Suprapubic skin (tissue), 3 donors: ENCODE measurements at regions not wholly inside any gene's neighbourhood (a gene's known extent, or its start where the extent isn't known, plus 50 kb on each side); places are given as distances from the start of the nearest gene placed in this dataset.

ENCODE experiments used
- EP300 ChIP-seq: sonication (generic); formaldehyde crosslinking; IDR thresholded peaks from one replicate; pipeline ENCODE4 v1.6.1; 2017; ENCODE audit warnings: antibody characterized with exemption
- POLR2A ChIP-seq, 2 donors: fragments of 450-650 bp; IDR thresholded peaks; one replicate each; pipeline ENCODE4 v1.6.1; 2017; ENCODE audit warnings: antibody characterized with exemption in 2 of 2, mild to moderate bottlenecking in 2 of 2, moderate library complexity in 2 of 2
- TF ChIP-seq, protein P1 (sequence below), 2 donors: fragments of 200-600 bp in 1 of 2; fragments of 450-650 bp in 1 of 2; sonication (generic) in 1 of 2; IDR thresholded peaks; one replicate each; pipeline ENCODE4 v1.5.1; 2016 to 2019; ENCODE audit warnings: antibody characterized with exemption in 2 of 2, mild to moderate bottlenecking in 1 of 2, moderate library complexity in 1 of 2

DNA sequence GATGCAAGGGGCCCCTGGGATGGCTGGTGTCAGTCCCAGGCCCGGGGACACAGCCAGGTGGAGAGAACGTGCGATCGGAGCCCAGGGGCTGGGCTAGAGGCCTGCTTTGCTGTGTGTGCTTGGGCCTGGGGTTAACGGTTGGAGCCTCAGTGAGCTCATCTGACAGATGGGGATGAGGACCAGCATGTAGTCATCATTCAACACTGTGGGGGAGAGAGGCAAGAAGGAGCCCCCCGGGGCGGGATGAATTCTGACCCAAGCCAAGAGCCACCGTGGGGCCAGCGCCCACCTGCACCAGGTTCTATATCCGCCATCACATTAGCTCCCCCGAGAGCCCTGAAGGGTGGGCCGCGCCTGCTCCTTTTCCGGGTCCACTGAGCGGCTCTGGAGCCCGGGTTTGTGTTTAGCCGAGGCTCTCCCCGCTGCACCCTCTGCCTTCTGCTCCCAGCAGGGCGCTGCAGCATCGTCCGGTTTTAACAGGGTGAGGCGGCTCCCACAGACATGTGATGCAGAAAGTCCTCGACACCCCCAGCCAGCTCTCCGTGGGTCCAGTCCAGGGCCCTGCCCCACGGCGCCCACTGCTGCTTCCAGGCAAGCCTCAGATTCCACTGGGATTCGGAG lies 365.7 kb downstream of the SEC14L1 start:
- TF ChIP-seq POLR2A (IDR thresholded peaks at IDR 0.05): no peak
- TF ChIP-seq, protein P1, sequence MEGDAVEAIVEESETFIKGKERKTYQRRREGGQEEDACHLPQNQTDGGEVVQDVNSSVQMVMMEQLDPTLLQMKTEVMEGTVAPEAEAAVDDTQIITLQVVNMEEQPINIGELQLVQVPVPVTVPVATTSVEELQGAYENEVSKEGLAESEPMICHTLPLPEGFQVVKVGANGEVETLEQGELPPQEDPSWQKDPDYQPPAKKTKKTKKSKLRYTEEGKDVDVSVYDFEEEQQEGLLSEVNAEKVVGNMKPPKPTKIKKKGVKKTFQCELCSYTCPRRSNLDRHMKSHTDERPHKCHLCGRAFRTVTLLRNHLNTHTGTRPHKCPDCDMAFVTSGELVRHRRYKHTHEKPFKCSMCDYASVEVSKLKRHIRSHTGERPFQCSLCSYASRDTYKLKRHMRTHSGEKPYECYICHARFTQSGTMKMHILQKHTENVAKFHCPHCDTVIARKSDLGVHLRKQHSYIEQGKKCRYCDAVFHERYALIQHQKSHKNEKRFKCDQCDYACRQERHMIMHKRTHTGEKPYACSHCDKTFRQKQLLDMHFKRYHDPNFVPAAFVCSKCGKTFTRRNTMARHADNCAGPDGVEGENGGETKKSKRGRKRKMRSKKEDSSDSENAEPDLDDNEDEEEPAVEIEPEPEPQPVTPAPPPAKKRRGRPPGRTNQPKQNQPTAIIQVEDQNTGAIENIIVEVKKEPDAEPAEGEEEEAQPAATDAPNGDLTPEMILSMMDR (IDR thresholded peaks at IDR 0.05): no peak
- no peak for TF ChIP-seq EP300
